Activated CD4-positive, alpha-beta T cell treated with anti-CD3 and anti-CD28 coated beads, Interleukin-2, amount 50 U/mL, for 16 hours (primary cell): ENCODE measurements at regions not wholly inside any gene's neighbourhood (a gene's known extent, or its start where the extent isn't known, plus 50 kb on each side); places are given as distances from the start of the nearest gene placed in this dataset.

Experiments used
- DNase-seq: peaks from one replicate; pipeline ENCODE4 v3.0.0-alpha.2; 2020

DNA sequence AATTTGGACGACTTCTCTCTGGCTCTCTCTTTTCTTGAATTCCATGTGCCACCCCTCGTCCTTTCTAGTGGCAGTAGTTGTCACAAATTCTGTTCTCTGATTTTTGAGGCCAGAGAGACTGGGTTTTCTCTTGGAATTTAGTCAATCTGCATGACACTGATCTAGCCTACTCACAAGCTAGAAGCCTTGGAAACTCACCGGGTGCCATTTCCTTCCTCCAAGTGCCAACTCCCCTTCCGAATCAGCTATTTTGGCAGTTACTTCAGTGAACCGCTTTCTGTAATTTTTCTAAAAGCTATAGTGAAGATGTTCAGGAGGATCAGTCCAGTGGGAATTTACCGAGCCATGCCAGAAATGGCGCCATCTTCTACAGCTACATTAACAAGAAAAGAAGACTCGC is 228.9 kb downstream of the PMP22 start:
- no peak for DNase-seq

DNA sequence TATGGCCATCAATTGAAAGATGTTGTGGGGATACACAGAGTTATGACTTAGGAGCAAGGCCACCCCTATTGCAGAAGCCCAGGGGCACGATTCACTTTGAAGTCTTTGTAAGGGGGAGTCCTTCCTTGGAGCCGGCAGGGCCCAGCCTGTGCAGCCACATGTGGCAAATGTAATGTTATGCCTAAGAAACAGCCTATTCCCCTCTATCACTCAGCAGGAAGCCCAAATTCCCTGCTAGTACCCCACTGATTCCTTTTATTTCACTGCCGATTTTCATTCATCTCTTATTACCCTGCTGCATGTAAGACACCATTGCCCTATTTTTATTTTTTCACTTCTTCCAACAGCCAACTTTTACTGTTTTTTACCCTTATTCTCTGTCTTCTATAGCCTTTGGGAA is 233.2 kb downstream of the PMP22 start:
- no peak for DNase-seq

DNA sequence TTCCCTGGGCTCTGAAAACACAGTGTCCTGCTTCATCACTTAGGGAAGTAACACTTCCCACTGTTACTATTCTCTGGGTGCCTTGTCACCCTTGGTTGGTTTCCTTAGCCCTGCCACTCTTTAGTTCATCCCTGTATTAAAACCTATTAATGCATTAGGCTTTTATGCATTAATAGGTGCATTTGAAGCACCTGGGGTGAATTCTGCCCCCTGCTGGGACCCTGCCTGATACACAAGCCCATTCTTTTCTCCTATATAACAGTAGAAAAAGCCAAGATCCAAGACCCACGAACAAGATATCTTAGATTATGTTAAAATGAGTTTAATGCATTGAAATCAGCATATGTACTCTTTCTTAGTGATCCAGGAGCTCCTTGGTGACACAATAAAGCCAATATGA is 235.7 kb downstream of the PMP22 start:
- no peak for DNase-seq

DNA sequence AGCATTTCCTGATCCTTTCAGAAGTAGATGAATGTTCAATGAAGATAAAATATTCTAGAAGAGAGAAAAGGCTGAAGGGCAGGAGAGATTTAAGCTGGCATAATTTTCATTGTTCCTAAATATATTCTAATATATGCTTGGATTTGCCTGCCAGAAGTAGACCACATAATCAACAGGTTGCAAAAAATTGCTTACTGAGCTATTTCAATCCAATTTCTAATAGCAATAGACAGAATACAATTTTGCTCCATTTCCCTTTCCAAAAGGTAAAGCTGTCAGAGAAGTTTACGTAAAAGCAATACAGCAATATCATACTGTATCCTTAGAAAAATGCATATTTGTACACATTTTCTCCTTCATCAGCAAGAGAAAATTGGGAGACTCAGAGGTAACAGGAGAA is 237.3 kb downstream of the PMP22 start:
- DNase-seq, result no peak

DNA sequence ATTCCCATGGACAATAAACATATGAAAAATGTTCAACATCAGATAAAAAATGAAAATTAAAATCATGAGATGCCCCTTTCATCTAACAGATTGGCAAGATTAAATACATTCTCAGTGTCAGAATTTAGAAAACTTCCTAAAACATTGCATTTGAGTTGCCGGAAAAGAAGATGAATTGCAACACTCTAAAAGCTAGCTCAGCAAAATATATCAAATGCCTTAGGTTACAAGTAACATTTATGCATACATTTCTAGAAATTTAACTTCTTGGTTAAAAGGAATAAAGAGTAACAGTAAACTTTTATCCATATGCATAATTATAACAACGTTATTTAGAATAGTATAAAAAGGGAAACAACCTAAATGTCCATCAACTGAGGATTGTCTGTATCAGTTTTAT is 239.0 kb downstream of the PMP22 start:
- no peak for DNase-seq

DNA sequence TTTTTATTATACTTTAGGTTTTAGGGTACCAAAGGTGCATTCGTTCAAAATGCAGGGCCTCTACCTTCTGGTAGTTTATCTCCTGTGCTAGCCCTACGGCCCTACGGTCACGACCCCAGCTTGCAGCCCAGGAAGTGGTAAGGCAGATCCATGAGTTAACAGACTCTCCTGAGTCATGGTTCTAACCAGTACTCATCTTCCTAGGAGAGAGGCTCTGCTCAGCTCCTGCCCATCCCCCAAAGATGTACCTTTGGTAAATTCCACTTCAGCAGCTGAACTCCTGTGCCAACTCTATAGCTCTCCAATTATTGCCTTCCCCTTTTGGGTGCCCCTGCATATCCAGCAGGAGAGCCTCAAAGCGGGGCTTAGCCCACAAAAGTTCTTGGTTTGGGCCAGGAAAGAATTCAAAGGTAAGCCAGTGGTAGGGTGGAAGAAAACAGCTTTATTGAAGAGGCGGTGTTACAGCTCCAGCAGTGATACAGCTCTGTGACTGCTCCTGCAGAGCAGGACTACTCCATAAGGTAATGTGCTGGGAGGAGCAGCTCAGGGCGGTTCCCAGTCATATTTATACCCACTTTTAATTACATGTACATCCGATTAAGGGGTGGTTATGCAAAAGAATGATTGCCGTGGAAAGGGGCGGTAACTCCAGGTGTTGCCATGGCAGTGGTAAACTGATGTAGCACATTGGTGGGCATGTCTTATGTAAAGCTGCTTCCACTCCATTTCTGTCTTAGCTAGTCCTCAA is 241.4 kb downstream of the PMP22 start:
- DNase-seq, result no peak

DNA sequence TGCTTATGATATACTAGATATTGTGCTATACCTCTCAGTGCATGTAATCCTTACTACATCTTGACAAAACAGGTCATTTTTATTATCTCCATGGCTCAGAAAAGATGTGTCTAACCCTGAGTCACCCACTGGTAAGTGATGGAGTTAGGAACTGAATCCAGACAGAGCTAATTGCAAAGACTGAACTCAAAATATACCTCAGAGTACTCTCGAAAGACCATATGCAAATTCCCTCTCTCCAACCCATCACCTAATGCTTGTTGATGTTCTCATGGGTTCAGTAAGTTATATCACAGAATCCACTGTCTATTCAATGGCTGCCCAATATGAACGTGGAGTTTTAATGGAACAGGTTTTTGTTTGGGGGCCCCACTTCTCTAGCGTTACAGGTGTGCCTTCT is 246.0 kb downstream of the PMP22 start:
- DNase-seq, result no peak

DNA sequence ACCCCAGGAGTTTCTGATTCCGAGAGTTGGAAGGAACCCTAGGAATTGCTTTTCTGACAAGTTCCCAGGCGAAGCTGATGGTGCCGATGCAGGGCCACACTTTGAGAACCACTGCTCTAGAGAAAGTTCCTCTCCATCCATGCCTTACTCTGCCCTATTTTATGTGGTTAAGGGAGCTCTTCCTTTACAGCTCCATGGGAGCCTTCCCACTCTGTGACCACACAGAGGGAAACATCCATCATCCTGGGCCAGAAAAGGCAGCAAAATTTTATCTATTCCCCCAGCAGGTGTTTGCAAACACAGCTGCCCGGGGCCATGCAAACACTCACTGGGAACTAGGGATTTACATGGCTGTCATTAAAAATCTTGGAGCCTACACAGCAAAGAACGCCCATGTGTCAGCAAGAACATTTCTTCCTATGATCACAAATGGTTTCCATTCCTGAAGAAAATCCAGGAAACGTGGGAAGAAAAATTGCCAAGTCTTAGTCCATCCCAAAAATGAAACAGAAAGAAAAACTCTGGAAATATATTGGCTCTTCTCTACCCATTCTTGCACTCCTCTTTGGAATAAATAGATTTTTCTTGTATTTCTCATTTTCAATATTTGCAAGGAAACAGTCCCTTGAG is 252.7 kb downstream of the PMP22 start:
- DNase-seq, result no peak

DNA sequence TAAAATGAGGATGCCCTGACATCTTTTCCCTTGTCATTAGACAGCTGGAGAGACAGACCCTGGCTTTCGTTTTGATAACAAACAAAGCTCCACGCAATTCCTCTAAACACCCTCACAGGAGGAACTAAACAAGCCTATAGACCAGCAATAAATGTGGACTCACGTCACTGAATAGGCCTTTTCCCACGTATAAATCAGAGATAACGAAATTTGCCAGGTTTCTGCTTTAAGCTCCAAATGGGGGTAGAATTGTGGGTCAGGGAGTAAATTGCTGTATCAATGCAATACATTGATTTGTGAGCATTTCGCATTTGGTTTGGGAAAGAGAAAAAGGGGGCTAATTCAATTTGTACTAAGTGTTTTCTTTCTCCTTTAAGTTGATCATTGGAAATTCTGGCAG is 256.0 kb downstream of the PMP22 start:
- DNase-seq, result no peak

DNA sequence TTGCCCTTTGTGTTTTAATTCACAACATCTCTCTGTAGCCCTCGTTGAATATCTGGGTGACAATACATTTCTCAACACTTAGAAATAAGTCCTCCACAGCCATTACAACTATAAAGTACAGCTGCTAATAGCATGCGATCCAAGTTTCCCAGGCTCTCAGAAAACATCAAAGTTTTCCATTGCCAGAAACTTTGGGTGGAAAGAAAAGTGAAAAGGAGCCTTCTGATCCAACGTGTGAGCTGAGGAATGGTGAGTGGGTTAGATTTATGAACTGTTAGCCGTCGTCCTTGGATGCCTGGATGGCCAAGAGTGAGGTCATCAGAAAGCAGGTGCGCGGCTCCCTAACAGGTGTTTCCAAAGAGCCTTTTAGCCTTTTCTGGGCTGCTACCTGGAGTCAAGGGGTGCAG is 258.0 kb downstream of the PMP22 start:
- no peak for DNase-seq

DNA sequence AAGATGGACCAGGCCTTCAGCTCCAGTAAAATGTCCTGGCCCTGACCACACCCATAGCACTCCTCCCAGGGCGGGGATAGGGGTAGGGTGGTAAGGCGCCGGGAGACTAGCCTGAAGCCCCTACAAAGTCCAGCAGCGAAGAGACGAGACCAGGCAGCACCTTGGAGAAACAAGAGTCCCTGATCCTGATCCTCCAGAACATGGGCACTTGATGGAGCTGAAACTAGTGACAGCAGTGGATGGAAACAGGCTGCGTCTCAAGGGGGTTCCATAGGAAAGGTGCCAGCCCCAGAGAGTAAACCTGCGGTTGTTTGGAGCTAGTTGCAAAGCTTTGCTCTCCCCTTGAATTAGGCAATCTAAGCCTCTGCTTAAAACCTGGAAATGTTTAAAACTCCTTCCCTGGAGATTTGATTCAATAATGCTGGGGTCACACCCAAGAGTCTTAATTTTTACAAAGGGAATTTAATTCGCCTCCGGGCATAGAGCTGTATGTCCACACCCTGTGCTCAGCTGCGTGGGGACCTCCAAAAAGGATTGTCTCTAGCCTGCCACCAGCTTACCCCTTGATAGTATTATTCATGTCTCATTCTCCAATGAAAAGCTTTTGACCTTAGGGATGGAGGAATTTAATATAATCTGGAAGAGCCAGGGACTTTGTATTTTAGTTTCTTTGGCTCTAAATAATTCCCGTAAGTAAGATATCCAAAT is 258.6 kb downstream of the PMP22 start:
- DNase-seq, result no peak

DNA sequence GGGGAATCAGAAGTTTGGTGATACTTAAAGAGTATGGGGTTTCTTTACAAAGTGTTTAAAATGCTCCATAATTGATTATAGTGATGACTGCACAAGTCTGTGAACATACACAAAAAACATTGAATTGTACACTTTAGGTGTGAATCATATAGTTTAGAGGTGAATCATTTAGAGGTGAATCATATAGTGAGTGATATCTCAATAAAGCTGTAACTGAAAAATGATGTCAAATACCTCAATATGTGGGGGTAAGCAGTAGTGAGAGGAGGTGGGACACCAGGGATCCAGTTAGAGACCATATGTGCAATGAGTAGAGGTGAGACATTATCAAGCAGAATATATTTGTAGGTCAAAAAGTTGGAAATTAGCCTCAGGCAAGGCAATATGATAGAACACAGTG is 264.5 kb downstream of the PMP22 start:
- peak; percentile 25 for DNase-seq

DNA sequence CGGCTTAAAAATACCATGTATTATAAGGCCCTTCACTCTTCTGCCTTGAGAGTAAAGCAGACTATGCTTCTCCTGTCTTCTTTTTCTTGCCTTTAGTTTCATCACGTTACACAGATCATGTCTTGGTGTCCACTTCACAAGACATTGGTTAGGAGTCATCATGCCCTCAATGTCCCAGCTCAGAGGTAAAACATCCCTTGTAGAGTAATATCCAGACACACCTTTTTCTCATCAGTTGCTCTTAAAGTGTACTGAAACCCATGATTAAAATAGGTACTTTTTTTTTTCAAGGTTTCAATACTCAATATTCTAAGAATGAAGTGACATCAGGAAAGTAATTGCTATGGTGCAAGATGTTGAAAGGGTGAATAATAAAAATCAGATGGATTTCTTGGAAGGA is 267.8 kb downstream of the PMP22 start:
- peak; percentile 46 for DNase-seq

DNA sequence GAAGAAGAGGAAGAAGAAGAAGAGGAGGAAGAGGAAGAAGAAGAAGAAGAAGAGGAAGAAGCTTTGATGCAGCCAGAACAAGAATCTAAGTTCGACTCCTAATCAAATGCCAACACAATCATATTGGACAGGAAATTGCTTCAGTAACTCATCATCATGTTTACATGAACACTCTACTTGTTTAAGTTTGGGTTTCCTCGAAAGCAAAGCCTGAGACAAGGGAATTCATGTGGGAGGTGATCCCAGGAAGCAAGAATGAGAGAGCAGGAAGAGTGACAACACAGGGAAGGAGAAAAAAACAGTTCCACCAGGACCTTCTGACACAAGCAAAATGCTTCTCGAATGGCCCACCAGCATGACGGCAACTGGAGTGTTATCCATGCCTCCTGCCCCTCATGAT is 279.0 kb downstream of the PMP22 start:
- DNase-seq, result no peak

DNA sequence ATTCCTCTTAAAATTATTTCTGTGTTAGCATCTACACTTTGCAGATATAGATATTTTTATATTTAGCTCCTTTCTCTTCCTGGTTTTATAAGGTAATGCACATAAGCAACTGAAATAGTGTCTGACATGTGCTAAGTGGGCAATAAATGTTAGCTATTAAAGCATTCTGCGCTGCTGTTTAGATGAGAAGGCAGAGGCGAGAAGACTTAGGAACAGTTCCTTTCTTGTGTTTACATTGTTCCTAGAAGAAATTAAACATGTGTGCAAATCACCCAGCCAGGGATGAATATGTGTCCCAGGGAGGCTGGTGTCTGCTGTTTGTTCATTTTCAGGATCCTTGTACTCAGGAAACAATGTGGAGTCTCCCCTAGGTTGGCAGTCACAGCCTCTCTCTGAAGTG is 292.3 kb downstream of the PMP22 start:
- no peak for DNase-seq

DNA sequence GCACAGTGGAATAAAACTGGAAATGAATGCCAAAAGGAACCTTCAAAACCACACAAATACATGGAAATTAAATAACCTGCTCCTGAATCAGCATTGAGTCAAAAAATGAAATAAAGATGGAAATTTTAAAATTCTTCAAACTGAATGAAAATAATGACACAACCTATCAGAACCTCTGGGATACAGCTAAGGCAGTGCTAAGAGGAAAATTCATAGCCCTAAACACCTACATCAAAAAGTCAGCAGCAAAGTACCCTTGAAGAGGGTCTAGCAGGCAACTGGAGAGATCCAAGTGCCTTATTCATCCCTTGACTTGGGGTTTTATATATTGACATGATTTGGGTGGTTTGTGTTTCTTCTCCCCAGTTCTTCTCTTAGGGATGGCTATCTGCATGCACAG is 294.1 kb downstream of the PMP22 start:
- no peak for DNase-seq

DNA sequence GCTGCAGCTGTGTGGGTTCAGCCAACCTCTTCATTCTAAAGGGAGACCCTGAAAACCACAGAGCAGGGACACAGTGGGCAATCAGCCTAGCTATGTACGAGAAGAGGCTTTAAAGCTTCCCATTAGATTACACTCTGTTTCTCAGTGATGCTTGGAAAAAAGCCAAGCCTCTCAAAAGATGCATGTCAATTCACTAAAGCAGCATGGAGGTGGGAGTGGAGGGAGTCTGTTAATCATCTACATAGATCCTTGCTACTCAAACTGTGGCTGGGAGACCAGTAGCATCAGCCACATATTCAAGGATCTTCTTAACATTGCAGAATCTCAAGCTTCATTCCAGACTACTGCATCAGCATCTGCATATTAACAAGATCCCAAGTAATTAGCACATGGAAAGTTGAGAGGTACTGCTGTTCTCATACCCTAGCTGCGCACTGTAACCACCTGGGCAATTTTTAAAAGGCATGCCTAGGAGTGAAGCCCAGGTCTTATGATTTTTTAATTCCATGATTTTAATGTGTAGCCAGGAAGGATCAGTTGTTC is 305.9 kb downstream of the PMP22 start:
- no peak for DNase-seq

DNA sequence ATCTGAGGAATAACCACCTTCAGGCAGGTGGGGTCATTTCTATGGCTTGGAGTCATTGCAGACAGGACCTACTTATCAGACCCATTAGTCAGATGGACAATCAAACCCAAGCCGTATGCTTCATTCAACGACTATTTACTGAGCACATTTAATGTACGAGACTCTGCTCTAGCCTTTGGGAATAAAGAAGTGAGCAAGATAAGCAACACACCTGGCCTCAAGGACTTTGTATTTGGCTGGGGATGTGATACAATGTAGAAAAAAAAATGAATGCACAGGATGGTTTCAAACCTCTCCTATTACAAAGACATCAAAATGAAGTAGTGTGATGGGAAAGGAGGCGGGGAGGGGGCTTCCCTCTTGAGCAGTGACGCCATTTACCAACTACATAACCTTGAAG is 311.7 kb downstream of the PMP22 start:
- no peak for DNase-seq

DNA sequence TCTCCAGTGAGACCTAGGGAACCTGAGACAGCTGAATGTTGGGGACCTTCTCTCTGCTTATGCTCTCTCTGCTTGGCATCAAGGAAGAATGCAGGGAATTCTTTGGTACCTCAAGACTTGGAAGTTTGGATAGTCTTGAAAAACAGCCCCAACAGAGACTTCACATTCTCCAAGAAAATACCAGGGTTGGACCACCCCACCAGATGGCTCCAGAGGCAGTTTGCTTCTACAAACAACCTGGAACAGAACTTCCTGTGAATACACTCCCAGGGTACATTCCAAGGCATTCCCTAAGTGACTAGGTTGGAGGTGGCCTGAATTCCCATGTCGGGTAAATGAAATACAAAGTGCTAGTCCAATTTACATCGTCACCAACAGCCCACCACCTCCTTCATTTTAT is 314.4 kb downstream of the PMP22 start:
- no peak for DNase-seq

DNA sequence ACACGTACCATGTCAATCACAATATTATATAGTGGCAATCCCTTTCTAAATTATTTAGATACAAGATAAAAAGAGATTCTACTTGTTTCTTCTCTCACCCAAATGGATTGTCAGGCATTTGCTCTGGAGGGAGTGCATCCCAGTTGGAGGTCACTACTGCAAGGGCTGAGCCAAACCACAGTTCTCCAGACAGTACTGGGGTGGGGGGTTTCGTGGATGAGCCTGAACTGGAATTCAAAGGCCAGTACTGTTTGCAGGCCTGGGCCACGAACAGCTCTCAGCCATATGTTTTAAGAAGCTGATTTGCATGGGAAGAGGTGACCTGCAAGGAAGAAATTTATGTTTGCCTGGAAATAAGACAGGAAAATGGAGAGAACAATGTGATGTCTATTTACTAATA is 314.9 kb downstream of the PMP22 start:
- no peak for DNase-seq

DNA sequence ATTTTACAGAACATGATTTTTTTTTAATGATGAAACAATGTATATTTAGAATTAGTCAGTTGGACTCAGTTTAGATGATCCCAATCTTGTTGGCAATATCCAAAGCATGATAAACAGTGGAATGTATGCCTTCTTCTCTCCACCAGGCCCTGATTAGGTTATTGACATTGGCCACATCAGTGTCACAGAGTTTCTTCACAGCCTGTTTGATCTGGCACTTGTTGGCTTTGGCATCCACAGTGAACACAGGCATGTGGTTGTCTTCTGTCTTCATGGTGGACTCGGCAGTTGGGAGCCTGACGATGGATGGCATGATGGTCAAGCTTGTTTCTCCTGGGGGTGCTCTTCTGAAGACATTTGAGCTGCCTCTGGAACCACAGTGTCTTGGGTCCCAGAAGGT is 317.5 kb downstream of the PMP22 start:
- no peak for DNase-seq

DNA sequence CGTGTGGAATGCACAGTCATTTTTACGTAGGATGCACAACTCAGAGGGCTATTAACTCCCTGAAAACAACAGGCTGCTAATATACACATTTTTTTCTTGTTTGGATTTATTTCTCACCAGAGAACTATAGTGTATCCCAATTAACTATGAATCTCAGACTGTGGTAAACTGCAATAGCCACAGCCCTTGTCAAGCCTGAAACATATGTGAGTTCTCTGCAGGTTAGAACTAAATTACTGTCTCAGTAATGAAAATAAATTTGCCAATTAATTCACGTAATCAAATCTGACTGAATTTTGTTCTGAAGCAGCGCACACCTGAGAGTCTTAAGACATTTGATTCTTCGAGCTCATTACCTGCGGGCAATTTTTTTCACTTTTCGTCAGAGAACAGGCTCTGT is 318.6 kb downstream of the PMP22 start:
- DNase-seq, result no peak

DNA sequence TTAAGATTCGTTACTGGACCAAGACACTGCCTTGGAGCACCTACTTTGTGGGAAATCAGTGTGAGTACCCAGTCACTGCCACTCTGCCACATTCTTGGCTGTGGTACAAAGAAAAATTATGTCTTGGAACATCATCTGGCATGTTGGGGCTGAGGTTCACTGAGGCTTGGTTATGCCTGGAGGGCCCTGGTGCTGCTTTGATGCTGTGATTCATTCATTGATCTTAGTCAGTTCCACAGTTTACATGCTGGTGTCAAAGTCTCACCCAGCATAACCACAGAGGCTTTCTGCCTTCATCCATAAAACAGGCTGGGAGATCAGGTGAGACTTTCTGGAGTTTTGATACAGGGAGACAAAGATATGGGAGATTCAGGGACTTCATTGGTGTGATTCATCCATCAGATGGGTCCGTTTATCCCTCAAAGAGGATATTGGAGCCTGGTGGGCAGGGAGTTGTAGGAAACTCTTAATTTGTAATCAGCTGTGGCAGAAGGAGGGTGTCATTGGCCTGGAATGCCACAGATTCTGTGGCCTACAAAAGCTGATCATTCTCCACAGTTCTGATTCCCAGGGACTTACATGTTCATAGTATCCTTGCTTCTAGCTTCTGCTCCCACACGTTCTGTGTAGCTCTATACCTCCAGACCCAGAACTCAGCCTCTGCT is 322.5 kb downstream of the PMP22 start:
- no peak for DNase-seq

DNA sequence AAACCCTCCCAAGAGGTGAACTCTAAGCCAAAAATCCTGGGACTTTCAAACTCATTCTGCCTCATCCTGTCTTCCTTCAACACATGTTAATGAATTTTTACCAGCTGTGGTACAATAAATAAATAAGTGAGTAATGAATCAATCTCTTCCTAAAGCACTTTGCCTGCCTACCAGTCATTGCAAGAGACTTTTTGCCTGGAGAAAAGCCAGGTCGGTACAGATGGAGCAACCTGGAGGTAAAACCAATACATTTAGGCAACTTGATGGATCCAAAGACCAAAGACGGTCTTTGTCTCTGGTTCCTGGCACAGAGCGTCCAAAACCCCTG is 324.2 kb downstream of the PMP22 start:
- no peak for DNase-seq
